WTC11 (cell line): ENCODE measurements at regions not wholly inside any gene's neighbourhood (a gene's known extent, or its start where the extent isn't known, plus 50 kb on each side); places are given as distances from the start of the nearest gene placed in this dataset.

Experiments used
- CREB1 ChIP-seq: sonication (generic); formaldehyde crosslinking; IDR thresholded peaks from 2 replicates; pipeline ENCODE4 v1.8.0; 2023; ENCODE audit warnings: mild to moderate bottlenecking, missing genetic modification reagents
- CREM ChIP-seq: sonication (generic); formaldehyde crosslinking; IDR thresholded peaks from 2 replicates; pipeline ENCODE4 v1.8.1; 2022; ENCODE audit warnings: mild to moderate bottlenecking, missing genetic modification reagents, moderate library complexity
- CTCF ChIP-seq: fragments of 200-600 bp; IDR thresholded peaks from 2 replicates; pipeline ENCODE4 v1.8.0; 2022; ENCODE audit warnings: antibody characterized with exemption
- E2F4 ChIP-seq: sonication (generic); formaldehyde crosslinking; IDR thresholded peaks from 2 replicates; pipeline ENCODE4 v1.8.1; 2022; ENCODE audit warnings: low read depth, mild to moderate bottlenecking, moderate library complexity, missing genetic modification reagents, borderline replicate concordance
- E2F5 ChIP-seq: sonication (generic); formaldehyde crosslinking; IDR thresholded peaks from 2 replicates; pipeline ENCODE4 v1.8.1; 2022; ENCODE audit warnings: mild to moderate bottlenecking, moderate library complexity, missing genetic modification reagents
- RELA ChIP-seq: sonication (generic); formaldehyde crosslinking; IDR thresholded peaks from 2 replicates; pipeline ENCODE4 v1.8.1; 2022; ENCODE audit warnings: missing genetic modification reagents, mild to moderate bottlenecking, borderline replicate concordance
- SMAD3 ChIP-seq: sonication (generic); formaldehyde crosslinking; IDR thresholded peaks from 2 replicates; pipeline ENCODE4 v1.8.0; 2022; ENCODE audit warnings: missing genetic modification reagents, mild to moderate bottlenecking, borderline replicate concordance
- SP1 ChIP-seq: sonication (generic); formaldehyde crosslinking; conservative IDR thresholded peaks from 2 replicates; pipeline ENCODE4 v1.8.1; 2022; ENCODE audit warnings: missing genetic modification reagents
- TCF7 ChIP-seq: sonication (generic); formaldehyde crosslinking; IDR thresholded peaks from 2 replicates; pipeline ENCODE4 v1.8.0; 2022; ENCODE audit warnings: mild to moderate bottlenecking, low read depth, missing genetic modification reagents, moderate library complexity
- USF1 ChIP-seq: sonication (generic); formaldehyde crosslinking; IDR thresholded peaks from 2 replicates; pipeline ENCODE4 v1.8.0; 2022; ENCODE audit warnings: mild to moderate bottlenecking, missing genetic modification reagents
- TF ChIP-seq, protein P1 (sequence below): fragments of 250-450 bp; sonication (Bioruptor Pico); IDR thresholded peaks from 2 replicates; pipeline ENCODE4 v1.8.0; 2021; ENCODE audit warnings: mild to moderate bottlenecking
- TF ChIP-seq, protein P2 (sequence below): sonication (generic); formaldehyde crosslinking; conservative IDR thresholded peaks from 2 replicates; pipeline ENCODE4 v1.8.1; 2022; ENCODE audit warnings: mild to moderate bottlenecking, missing genetic modification reagents

DNA sequence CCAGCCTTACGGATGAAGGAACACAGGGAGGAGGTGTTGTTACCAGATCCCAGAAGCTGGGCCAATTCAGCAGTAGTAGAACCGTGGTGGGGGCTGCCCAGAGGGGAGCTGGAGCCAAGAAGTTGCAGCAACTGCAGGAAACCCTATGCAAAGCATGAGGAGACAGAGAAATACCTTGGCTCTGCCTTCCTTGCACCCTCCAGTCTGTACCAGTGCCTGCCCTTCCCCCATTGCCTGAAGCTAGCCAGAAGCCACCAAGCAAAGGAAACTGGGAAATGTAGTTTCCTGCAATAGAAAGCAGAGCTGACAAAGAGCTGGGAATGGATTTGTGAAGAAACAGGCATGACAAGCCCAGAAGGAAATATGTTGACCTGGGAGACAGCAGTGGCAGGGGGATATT is 108.7 kb upstream of the FUNDC1 start:
- TF ChIP-seq RELA = no peak
- TF ChIP-seq CTCF = no peak
- TF ChIP-seq SMAD3 (CRISPR knock-in tag) = no peak
- no peak for TF ChIP-seq USF1 (CRISPR knock-in tag)
- no peak for TF ChIP-seq CREM (CRISPR knock-in tag)
- TF ChIP-seq, protein P1, sequence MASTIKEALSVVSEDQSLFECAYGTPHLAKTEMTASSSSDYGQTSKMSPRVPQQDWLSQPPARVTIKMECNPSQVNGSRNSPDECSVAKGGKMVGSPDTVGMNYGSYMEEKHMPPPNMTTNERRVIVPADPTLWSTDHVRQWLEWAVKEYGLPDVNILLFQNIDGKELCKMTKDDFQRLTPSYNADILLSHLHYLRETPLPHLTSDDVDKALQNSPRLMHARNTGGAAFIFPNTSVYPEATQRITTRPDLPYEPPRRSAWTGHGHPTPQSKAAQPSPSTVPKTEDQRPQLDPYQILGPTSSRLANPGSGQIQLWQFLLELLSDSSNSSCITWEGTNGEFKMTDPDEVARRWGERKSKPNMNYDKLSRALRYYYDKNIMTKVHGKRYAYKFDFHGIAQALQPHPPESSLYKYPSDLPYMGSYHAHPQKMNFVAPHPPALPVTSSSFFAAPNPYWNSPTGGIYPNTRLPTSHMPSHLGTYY (CRISPR knock-in tag) = no peak
- TF ChIP-seq TCF7 = no peak
- TF ChIP-seq E2F4 (CRISPR knock-in tag) = no peak
- no peak for TF ChIP-seq CREB1 (CRISPR knock-in tag)
- no peak for TF ChIP-seq E2F5
- TF ChIP-seq, protein P2, sequence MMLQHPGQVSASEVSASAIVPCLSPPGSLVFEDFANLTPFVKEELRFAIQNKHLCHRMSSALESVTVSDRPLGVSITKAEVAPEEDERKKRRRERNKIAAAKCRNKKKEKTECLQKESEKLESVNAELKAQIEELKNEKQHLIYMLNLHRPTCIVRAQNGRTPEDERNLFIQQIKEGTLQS (CRISPR knock-in tag) = no peak
- no peak for TF ChIP-seq SP1 (CRISPR knock-in tag)
